WTC11 (cell line): ENCODE measurements at regions not wholly inside any gene's neighbourhood (a gene's known extent, or its start where the extent isn't known, plus 50 kb on each side); places are given as distances from the start of the nearest gene placed in this dataset.

Experiments used
- ATAC-seq: fragments of 200-7000 bp; cut with Tn5 transposase; 2 replicates; pipeline ENCODE4 v1.10.0; 2021; ENCODE audit warnings: mild to moderate bottlenecking, moderate library complexity
- CTCF ChIA-PET: fragments of 300-600 bp; sonication (Branson Sonifier 250); formaldehyde crosslinking; loops from one replicate; lab custom pipeline; 2021; ENCODE audit warnings: antibody characterized with exemption; lab: Charles Lee
- POLR2A ChIA-PET: fragments of 350-600 bp; sonication (Branson Sonifier 250); formaldehyde crosslinking; loops from one replicate; lab custom pipeline; 2021; ENCODE audit warnings: antibody characterized with exemption; lab: Charles Lee
- DNase-seq: peaks from one replicate; pipeline ENCODE4 v3.0.0; 2021; ENCODE audit warnings: low spot score
- H3K27ac Mint-ChIP-seq: 2 replicates; pipeline ENCODE4 v1.8.0; 2021; ENCODE audit warnings: mixed read lengths
- H3K27me3 Mint-ChIP-seq: 2 replicates; pipeline ENCODE4 v1.8.0; 2021; ENCODE audit warnings: low read depth, mild to moderate bottlenecking, moderate library complexity, mixed read lengths
- H3K36me3 Mint-ChIP-seq: 2 replicates; pipeline ENCODE4 v1.8.0; 2021; ENCODE audit warnings: mixed read lengths
- H3K4me1 Mint-ChIP-seq: 2 replicates; pipeline ENCODE4 v1.8.0; 2022; ENCODE audit warnings: mixed read lengths
- H3K4me3 Mint-ChIP-seq: 2 replicates; pipeline ENCODE4 v1.8.0; 2021; ENCODE audit warnings: mild to moderate bottlenecking, moderate library complexity, mixed read lengths
- H3K9me3 Mint-ChIP-seq: 2 replicates; pipeline ENCODE4 v1.8.0; 2021; ENCODE audit warnings: mixed read lengths
- ESRRA ChIP-seq: sonication (generic); formaldehyde crosslinking; IDR thresholded peaks from 2 replicates; pipeline ENCODE4 v1.8.1; 2022; ENCODE audit warnings: mild to moderate bottlenecking, missing genetic modification reagents, borderline replicate concordance
- NFATC4 ChIP-seq: fragments of 250-450 bp; sonication (Bioruptor Pico); IDR thresholded peaks from 2 replicates; pipeline ENCODE4 v1.9.0; 2021; ENCODE audit warnings: mild to moderate bottlenecking
- NFE2L1 ChIP-seq: sonication (generic); formaldehyde crosslinking; IDR thresholded peaks from 2 replicates; pipeline ENCODE4 v1.8.1; 2023; ENCODE audit warnings: missing genetic modification reagents
- NR3C1 ChIP-seq: sonication (generic); formaldehyde crosslinking; conservative IDR thresholded peaks from 2 replicates; pipeline ENCODE4 v1.8.1; 2023; ENCODE audit warnings: low read depth, mild to moderate bottlenecking, missing genetic modification reagents
- SMAD3 ChIP-seq: sonication (generic); formaldehyde crosslinking; IDR thresholded peaks from 2 replicates; pipeline ENCODE4 v1.8.0; 2022; ENCODE audit warnings: missing genetic modification reagents, mild to moderate bottlenecking, borderline replicate concordance
- TCF7 ChIP-seq: sonication (generic); formaldehyde crosslinking; IDR thresholded peaks from 2 replicates; pipeline ENCODE4 v1.8.0; 2022; ENCODE audit warnings: mild to moderate bottlenecking, low read depth, missing genetic modification reagents, moderate library complexity
- ZNF138 ChIP-seq: sonication (generic); formaldehyde crosslinking; conservative IDR thresholded peaks from 2 replicates; pipeline ENCODE4 v1.8.1; 2022; ENCODE audit warnings: mild to moderate bottlenecking, moderate library complexity, missing genetic modification reagents
- ZNF423 ChIP-seq: fragments of 250-450 bp; sonication (Bioruptor Pico); IDR thresholded peaks from 2 replicates; pipeline ENCODE4 v2.1.2; 2022; ENCODE audit warnings: mild to moderate bottlenecking, moderate library complexity
- TF ChIP-seq, protein P1 (sequence below): sonication (generic); formaldehyde crosslinking; IDR thresholded peaks from 2 replicates; pipeline ENCODE4 v1.8.1; 2022; ENCODE audit warnings: missing genetic modification reagents, borderline replicate concordance
- TF ChIP-seq, protein P2 (sequence below): sonication (generic); formaldehyde crosslinking; IDR thresholded peaks from 2 replicates; pipeline ENCODE4 v1.8.0; 2023; ENCODE audit warnings: mild to moderate bottlenecking, missing genetic modification reagents
- TF ChIP-seq, protein P3 (sequence below): sonication (generic); formaldehyde crosslinking; IDR thresholded peaks from 2 replicates; pipeline ENCODE4 v1.8.1; 2022; ENCODE audit warnings: mild to moderate bottlenecking, missing genetic modification reagents, moderate library complexity, borderline replicate concordance
- TF ChIP-seq, protein P4 (sequence below): sonication (generic); formaldehyde crosslinking; IDR thresholded peaks from 2 replicates; pipeline ENCODE4 v1.8.0; 2023; ENCODE audit warnings: missing genetic modification reagents, mild to moderate bottlenecking, borderline replicate concordance
- TF ChIP-seq, protein P5 (sequence below): fragments of 250-450 bp; sonication (Bioruptor Pico); IDR thresholded peaks from 2 replicates; pipeline ENCODE4 v2.1.2; 2022; ENCODE audit warnings: mild to moderate bottlenecking, moderate library complexity
- TF ChIP-seq, protein P6 (sequence below): sonication (generic); formaldehyde crosslinking; IDR thresholded peaks from 2 replicates; pipeline ENCODE4 v1.8.0; 2022; ENCODE audit warnings: mild to moderate bottlenecking, missing genetic modification reagents

DNA sequence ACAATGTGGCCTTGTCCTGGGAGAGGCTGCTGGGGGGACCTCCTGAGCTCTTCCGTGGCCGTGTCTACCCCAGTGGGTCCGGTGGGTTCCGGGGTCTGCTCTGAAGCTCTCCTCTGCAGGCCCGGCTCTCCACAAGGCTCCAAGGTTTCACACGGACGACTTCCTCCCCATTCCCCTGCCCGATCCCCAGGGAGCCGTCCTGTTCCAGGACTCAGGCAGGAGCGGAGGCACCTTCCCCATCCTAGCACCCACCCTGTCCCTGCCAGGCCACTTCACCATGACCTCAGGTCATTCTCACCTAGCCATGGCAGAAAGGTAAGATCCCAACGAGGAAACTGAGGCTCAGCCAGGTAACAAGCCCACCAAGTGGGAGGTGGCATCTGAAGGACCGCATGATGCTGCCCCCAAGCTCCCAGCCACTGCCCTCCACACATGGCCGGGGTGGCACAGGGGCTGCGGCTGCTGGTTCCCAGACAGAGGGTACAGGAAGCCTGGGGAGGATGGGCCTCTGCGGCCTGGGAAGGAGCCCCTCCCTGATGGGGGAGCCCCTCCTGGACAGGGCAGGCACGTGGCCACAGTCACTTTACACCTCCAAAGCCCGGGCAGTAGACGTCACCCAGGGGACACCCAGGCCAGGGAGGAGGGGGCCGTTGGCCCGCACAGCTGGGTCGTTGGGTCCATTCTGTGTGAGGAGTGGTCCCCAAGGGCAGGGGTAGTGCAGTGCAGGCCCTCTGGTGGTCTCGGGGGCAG lies 274.0 kb downstream of the NDUFA10 start (continued):
- TF ChIP-seq, protein P1, sequence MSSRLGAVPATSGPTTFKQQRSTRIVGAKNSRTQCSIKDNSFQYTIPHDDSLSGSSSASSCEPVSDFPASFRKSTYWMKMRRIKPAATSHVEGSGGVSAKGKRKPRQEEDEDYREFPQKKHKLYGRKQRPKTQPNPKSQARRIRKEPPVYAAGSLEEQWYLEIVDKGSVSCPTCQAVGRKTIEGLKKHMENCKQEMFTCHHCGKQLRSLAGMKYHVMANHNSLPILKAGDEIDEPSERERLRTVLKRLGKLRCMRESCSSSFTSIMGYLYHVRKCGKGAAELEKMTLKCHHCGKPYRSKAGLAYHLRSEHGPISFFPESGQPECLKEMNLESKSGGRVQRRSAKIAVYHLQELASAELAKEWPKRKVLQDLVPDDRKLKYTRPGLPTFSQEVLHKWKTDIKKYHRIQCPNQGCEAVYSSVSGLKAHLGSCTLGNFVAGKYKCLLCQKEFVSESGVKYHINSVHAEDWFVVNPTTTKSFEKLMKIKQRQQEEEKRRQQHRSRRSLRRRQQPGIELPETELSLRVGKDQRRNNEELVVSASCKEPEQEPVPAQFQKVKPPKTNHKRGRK (CRISPR knock-in tag): no peak
- TF ChIP-seq, protein P2, sequence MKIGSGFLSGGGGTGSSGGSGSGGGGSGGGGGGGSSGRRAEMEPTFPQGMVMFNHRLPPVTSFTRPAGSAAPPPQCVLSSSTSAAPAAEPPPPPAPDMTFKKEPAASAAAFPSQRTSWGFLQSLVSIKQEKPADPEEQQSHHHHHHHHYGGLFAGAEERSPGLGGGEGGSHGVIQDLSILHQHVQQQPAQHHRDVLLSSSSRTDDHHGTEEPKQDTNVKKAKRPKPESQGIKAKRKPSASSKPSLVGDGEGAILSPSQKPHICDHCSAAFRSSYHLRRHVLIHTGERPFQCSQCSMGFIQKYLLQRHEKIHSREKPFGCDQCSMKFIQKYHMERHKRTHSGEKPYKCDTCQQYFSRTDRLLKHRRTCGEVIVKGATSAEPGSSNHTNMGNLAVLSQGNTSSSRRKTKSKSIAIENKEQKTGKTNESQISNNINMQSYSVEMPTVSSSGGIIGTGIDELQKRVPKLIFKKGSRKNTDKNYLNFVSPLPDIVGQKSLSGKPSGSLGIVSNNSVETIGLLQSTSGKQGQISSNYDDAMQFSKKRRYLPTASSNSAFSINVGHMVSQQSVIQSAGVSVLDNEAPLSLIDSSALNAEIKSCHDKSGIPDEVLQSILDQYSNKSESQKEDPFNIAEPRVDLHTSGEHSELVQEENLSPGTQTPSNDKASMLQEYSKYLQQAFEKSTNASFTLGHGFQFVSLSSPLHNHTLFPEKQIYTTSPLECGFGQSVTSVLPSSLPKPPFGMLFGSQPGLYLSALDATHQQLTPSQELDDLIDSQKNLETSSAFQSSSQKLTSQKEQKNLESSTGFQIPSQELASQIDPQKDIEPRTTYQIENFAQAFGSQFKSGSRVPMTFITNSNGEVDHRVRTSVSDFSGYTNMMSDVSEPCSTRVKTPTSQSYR (CRISPR knock-in tag): no peak
- no peak for TF ChIP-seq NR3C1 (CRISPR knock-in tag)
- TF ChIP-seq, all 79 proteins: peak for 0

DNA sequence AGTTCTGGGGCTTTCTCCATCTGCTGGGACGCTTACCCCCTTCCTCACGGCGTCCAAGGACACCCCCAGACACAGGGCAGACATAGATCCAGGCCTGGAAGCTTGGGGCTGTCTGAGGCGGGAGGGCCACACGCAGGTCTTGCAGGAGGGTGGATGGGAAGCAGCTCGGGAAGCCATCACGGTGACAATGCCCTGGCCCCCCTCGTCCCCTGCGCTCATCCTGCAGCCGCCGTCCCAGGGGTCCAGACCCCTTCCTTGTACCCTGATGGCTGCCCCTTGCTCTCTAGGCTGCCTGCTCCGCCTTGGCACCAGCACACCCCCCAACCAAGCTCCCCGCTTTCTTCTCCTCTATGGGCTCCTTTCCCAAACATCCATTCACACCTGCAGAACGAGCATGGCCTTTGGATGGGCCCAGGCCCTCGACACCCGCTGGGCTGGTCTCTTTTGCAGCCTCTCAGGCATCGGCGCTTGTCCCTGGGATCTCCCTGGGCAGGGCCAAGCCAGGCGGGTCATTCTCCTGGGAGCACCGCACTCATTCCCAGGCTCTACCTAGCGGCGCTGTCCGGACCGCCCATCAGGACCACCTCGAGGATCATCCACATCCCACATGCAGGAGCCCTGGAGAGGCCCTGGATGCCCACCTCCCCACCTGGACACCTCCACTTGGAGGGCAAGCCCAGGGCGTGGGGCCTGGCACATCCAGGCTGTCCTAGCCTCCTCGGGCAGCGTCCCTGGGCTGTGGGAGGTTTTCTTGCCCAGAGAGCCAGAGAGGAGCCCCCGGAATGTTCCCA lies 274.9 kb downstream of the NDUFA10 start:
- POLR2A ChIA-PET: no interaction called here
- ATAC-seq: no peak
- no peaks in the 10 kb centered on the region for H3K27me3 Mint-ChIP-seq

More for the DNA sequence above, 274.9 kb downstream of the NDUFA10 start:
- H3K27ac Mint-ChIP-seq: no peak overlapping the region
- no peak overlapping the region for H3K4me3 Mint-ChIP-seq
- H3K9me3 Mint-ChIP-seq: peaks cover 4% of the 10 kb centered on the region; the same call in 1 of the 2 replicates
- no peak for DNase-seq
- no peaks in the 10 kb centered on the region for H3K4me1 Mint-ChIP-seq
- CTCF ChIA-PET: interaction anchor here (0.9 kb wide), 1 partner anchor 215 kb away, joined by 3 read pairs; no protein-coding TSS in a partner anchor
- H3K36me3 Mint-ChIP-seq: no peaks in the 10 kb centered on the region
- TF ChIP-seq ZNF138 (CRISPR knock-in tag) (no peak), ZNF423 (no peak), SMAD3 (CRISPR knock-in tag) (no peak), NFE2L1 (no peak), TCF7 (CRISPR knock-in tag) (no peak), ESRRA (no peak), NFATC4 (no peak)
- TF ChIP-seq, protein P3, sequence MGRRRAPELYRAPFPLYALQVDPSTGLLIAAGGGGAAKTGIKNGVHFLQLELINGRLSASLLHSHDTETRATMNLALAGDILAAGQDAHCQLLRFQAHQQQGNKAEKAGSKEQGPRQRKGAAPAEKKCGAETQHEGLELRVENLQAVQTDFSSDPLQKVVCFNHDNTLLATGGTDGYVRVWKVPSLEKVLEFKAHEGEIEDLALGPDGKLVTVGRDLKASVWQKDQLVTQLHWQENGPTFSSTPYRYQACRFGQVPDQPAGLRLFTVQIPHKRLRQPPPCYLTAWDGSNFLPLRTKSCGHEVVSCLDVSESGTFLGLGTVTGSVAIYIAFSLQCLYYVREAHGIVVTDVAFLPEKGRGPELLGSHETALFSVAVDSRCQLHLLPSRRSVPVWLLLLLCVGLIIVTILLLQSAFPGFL (CRISPR knock-in tag): no peak
- TF ChIP-seq, protein P4, sequence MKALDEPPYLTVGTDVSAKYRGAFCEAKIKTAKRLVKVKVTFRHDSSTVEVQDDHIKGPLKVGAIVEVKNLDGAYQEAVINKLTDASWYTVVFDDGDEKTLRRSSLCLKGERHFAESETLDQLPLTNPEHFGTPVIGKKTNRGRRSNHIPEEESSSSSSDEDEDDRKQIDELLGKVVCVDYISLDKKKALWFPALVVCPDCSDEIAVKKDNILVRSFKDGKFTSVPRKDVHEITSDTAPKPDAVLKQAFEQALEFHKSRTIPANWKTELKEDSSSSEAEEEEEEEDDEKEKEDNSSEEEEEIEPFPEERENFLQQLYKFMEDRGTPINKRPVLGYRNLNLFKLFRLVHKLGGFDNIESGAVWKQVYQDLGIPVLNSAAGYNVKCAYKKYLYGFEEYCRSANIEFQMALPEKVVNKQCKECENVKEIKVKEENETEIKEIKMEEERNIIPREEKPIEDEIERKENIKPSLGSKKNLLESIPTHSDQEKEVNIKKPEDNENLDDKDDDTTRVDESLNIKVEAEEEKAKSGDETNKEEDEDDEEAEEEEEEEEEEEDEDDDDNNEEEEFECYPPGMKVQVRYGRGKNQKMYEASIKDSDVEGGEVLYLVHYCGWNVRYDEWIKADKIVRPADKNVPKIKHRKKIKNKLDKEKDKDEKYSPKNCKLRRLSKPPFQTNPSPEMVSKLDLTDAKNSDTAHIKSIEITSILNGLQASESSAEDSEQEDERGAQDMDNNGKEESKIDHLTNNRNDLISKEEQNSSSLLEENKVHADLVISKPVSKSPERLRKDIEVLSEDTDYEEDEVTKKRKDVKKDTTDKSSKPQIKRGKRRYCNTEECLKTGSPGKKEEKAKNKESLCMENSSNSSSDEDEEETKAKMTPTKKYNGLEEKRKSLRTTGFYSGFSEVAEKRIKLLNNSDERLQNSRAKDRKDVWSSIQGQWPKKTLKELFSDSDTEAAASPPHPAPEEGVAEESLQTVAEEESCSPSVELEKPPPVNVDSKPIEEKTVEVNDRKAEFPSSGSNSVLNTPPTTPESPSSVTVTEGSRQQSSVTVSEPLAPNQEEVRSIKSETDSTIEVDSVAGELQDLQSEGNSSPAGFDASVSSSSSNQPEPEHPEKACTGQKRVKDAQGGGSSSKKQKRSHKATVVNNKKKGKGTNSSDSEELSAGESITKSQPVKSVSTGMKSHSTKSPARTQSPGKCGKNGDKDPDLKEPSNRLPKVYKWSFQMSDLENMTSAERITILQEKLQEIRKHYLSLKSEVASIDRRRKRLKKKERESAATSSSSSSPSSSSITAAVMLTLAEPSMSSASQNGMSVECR (CRISPR knock-in tag): no peak
- TF ChIP-seq, protein P5, sequence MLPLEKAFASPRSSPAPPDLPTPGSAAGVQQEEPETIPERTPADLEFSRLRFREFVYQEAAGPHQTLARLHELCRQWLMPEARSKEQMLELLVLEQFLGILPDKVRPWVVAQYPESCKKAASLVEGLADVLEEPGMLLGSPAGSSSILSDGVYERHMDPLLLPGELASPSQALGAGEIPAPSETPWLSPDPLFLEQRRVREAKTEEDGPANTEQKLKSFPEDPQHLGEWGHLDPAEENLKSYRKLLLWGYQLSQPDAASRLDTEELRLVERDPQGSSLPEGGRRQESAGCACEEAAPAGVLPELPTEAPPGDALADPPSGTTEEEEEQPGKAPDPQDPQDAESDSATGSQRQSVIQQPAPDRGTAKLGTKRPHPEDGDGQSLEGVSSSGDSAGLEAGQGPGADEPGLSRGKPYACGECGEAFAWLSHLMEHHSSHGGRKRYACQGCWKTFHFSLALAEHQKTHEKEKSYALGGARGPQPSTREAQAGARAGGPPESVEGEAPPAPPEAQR (CRISPR knock-in tag): no peak
- TF ChIP-seq, protein P6, sequence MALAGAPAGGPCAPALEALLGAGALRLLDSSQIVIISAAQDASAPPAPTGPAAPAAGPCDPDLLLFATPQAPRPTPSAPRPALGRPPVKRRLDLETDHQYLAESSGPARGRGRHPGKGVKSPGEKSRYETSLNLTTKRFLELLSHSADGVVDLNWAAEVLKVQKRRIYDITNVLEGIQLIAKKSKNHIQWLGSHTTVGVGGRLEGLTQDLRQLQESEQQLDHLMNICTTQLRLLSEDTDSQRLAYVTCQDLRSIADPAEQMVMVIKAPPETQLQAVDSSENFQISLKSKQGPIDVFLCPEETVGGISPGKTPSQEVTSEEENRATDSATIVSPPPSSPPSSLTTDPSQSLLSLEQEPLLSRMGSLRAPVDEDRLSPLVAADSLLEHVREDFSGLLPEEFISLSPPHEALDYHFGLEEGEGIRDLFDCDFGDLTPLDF: no peak
- TF ChIP-seq, all 79 proteins: peak for 0
